Left renal cortex interstitium (tissue), 4 donors: ENCODE measurements at regions not wholly inside any gene's neighbourhood (a gene's known extent, or its start where the extent isn't known, plus 50 kb on each side); places are given as distances from the start of the nearest gene placed in this dataset.
"Not testable (repeated sequence)": the region's sequence is repeated elsewhere in the genome, so short reads cannot be mapped to it uniquely, and the experiment has no call there.

ENCODE experiments used
- DNase-seq, 4 donors: peaks; one replicate each; pipeline ENCODE4 v3.0.0-alpha.2; 2013; ENCODE audit warnings: low read depth in 4 of 4, low spot score in 2 of 4, missing footprints in 1 of 4

- DNase-seq: no peak
Measured at GRCh38 chr22:22976033-22976922, 88.7 kb downstream of the IGLL5 start.

- no peak for DNase-seq
Measured at GRCh38 chr22:22977479-22978200, 90.0 kb downstream of the IGLL5 start.

- no peak for DNase-seq
Measured at GRCh38 chr22:22978637-22979036, 91.0 kb downstream of the IGLL5 start.

GRCh38 chr22:22979121-22979724 lies 91.1 kb upstream of the GNAZ start:
- DNase-seq: no peak

- DNase-seq: no peak
Measured at GRCh38 chr22:22979954-22980353, 90.4 kb upstream of the GNAZ start.

GRCh38 chr22:22981670-22982571 lies 88.4 kb upstream of the GNAZ start:
- DNase-seq: no peak

DNA sequence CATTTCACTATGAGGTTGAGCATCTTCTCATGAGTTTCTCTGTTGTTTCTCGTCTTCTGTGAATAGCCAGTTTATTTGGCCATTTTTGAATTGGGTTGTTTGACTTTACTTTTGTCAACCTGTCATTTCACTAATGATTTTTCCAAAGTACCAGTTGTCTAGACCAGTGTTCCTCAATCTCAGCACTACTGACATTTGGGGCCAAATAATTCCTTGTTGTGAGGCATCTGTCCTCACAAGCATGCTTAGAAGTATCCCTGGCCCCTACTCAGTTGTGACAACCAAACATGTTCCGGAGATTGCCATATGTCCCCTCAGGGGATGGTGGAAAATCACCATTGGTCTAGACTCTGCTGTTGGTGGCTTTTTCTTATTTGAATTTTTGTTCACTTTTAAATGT lies 87.7 kb upstream of the GNAZ start:
- no peak for DNase-seq

DNA sequence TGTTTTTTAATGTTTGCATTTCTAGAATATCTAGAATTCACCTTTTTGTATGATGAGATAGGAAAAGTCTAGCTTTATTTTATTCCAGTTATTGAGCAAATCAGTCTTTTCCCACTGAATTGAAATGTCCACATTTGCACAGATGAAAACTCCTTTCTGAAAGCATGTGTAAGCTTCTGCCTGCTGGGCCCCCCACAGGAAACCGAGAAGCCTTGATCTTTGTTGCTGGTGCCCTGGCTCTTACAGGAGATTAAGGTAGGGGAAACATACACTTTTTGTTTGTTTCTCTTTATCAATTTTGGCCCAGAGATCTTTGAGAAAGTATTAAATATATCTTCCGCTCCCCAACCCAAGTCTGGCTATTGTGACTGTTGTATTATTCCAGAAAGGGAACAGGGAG lies 87.2 kb upstream of the GNAZ start:
- no peak for DNase-seq

DNA sequence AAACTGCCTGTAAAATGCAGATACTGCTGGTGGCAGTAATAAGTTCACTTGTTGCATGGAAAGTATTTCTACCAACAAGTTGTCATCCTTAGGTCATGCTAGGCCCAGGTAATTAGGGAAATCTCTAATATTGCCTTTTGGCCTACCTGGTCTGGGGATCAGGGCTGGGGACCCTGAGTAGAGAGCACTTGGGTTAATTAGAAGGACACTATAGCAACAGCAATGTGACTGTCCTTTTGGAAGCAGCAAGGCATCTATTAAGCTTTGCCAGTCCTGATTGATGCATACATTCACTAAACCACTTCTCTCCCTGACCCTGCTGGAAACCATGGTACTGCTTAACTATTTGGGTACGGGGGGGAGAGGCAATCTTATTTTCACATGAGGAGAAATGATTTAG lies 86.5 kb upstream of the GNAZ start:
- DNase-seq: no peak

DNA sequence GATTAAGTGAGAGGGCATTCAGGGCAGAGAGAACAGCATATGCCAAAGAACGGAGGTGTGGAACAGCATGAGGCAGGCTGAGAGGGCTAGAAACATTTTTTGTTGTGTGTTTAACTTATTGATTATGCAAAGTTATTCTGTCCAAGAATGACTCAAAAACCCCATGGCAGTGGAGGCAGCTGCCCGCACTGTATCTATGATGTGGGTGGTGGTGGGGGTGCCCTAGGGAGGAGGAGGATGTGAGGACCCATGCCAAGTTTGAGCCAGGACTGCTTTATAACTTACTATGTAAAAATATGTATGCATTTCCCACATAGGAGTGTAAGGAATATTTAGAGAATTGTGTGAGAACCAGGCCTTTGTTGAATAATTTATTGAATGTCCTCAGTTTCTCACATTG lies 85.4 kb upstream of the GNAZ start:
- no peak for DNase-seq

DNA sequence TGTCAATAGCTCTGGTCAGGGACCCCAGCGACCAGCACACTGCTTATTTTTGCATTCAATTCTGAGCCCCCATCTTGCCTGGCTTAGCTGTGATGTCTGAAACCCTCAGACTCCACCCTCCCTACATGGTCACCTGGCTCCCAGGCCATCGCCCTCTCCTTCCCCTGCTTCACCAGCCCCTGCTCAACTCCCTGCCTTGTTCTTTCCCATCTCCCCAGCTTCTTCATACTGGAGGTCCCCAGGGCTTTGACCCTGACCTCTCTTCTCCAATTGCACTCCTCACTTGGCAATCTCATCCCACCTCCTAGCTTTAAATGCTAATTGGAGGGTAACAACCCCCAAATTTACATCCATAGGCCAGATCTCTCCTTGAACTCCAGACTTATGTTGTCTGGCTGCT lies 84.3 kb upstream of the GNAZ start:
- DNase-seq: no peak

DNA sequence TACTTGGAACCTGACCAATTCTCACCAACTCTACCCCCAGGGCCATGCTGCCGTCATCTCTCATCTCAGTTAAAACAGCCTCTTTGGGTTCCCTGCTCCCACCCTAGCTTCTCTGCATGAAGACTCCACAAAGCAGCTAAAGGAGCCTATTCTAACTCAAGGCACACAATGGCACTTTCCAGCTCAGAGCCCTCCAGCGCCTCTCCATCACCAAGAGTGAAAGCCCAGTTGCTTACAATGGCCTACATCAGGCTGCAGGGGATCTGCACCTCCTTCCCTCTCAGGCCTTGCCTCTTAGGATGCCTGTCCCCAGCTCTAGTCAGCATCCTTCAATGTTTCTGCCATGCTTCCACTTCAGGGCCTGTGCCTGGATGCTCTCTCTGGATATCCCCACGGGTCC lies 83.7 kb upstream of the GNAZ start:
- DNase-seq: no peak

DNA sequence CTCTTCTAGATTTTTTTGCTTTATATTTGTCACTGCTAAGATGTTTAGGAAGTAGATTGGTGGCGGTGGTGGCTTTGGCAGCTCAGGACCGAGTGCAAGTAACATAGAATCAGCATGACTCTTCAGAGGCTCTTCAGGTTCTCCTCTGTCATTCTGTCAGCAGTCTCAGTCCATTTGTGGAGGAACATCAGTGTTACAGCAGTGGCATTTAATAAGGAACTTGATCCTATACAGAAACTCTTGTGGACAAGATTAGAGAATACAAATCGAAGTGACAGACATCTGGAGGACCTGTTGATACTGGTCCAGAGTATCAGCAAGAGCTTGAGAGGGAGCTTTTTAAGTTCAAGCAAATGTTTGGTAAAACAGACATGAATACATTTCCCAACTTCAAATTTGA lies 82.2 kb upstream of the GNAZ start:
- DNase-seq: no peak

DNA sequence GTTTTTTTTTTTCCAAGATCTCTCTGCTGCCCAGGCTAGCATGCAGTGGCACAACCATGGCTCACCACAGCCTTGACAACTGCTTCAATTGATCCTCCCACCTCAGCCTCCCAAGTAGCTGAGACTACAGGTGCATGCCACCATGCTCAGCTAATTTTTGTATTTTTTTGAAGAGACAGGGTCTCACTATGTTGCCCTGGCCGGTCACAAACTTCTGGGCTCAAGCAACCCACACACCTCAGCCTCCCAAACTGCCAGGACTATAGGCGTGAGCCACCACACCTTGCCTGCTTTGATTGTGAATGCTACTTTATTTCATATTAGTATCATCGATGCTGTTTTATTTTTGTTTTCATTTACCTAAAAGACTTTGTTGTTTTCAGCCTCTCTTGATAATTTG lies 81.5 kb upstream of the GNAZ start:
- DNase-seq: no peak

- DNase-seq: no peak
Measured at GRCh38 chr22:22989856-22990255, 80.5 kb upstream of the GNAZ start.

GRCh38 chr22:22990711-22991505 lies 79.4 kb upstream of the GNAZ start:
- DNase-seq: not testable (repeated sequence)

DNA sequence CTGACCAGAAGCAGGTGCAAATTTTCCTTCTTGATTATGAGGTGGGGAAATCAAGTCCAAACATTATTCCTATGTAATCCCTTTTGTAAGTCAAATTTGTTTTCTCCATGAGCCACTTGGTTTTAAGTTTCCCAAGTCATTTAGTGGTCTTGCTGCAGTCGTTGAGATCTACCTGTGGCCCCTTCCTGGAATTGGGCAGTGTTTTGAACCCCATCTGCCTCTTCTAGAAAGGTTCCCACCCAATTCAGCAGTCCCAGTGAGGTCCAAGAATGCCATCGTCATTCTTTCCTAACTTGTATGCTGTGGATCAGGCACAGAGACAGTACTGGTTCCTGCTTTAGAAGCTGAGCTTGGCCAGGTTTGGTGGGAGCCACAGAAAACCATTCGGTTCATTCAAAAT lies 77.8 kb upstream of the GNAZ start:
- DNase-seq: no peak

DNA sequence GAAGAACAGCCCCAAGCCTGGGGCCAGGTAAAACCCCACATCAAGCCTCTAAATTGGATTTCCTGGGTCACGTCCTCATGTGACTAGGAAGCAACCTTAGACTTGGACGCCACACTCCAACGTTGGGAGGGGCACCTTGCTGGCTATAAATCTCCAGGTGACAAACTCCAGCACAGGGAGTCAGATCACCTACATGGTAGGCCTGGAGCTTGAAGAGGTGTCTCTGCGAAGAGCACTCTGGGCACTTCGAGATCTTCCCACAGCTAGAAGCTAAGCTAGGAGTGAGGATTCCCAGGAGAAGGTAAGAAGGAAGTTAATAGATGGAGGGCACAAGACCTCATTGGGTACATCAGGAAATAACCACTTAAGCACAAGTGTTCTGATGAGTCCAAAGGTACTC lies 77.1 kb upstream of the GNAZ start:
- DNase-seq: no peak

- DNase-seq: peak in 3 of 4 donors; percentile 13 to 27 (median 23)
Measured at GRCh38 chr22:22995166-22995565, 75.2 kb upstream of the GNAZ start.
